Mesothelial cell of epicardium (in vitro differentiated cells): ENCODE measurements at regions not wholly inside any gene's neighbourhood (a gene's known extent, or its start where the extent isn't known, plus 50 kb on each side); places are given as distances from the start of the nearest gene placed in this dataset.

Experiments
- DNase-seq, 2 experiments: peaks; one replicate each; pipeline ENCODE4 v3.0.0; 2021; ENCODE audit warnings: low spot score in 2 of 2; ENCODE audit not compliant: unreplicated experiment in 2 of 2
- H3K27ac Mint-ChIP-seq: 2 replicates; pipeline ENCODE4 v1.8.0; 2021; ENCODE audit warnings: mixed read lengths
- H3K27me3 Mint-ChIP-seq: 2 replicates; pipeline ENCODE4 v1.8.0; 2021; ENCODE audit warnings: low read depth, mixed read lengths
- H3K36me3 Mint-ChIP-seq: 2 replicates; pipeline ENCODE4 v1.8.0; 2021; ENCODE audit warnings: mixed read lengths
- H3K4me1 Mint-ChIP-seq: 2 replicates; pipeline ENCODE4 v1.8.0; 2021; ENCODE audit warnings: mixed read lengths
- H3K4me3 Mint-ChIP-seq: 2 replicates; pipeline ENCODE4 v1.8.0; 2021; ENCODE audit warnings: mild to moderate bottlenecking, moderate library complexity, mixed read lengths
- H3K9me3 Mint-ChIP-seq: 2 replicates; pipeline ENCODE4 v1.8.0; 2021; ENCODE audit warnings: mixed read lengths
- CTCF ChIP-seq: fragments of 200-600 bp; sonication (generic); IDR thresholded peaks from one replicate; pipeline ENCODE4 v1.5.0; 2021; ENCODE audit warnings: antibody characterized with exemption; ENCODE audit not compliant: unreplicated experiment

- Mint-ChIP-seq H3K4me1 (no peaks in the 10 kb centered on the region), H3K9me3 (peaks cover 12% of the 10 kb centered on the region), H3K4me3 (no peak overlapping the region), H3K27ac (no peak overlapping the region), H3K27me3 (peaks cover 38% of the 10 kb centered on the region), H3K36me3 (no peaks in the 10 kb centered on the region)
- no peak for TF ChIP-seq CTCF
- DNase-seq, result no peak
These were observed 191.1 kb upstream of the ALKAL2 start for GRCh38 chr2:479031-479430.

DNA sequence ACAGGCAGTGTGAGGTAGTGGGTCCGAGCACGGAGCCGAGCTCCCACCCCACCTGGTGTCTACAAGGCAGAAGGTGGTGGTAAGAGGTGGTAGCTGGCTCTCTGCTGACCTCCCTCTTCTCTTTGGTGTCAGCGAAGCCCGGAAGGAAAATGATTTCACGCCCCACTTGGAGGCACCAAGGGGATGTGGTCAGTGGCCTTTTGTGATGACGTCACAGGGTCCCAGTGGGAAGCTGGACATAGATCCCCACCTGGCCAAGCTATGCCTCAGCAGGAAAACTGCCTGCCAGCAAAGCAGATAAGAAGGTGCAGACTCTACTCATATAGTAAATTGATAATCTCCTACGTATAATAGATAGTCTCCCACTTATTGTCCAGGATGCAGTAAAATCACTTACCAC lies 183.7 kb upstream of the ALKAL2 start:
- Mint-ChIP-seq H3K4me1 (peaks cover 4% of the 10 kb centered on the region), H3K9me3 (peaks cover 30% of the 10 kb centered on the region), H3K4me3 (no peak overlapping the region), H3K27ac (no peak overlapping the region), H3K27me3 (peaks cover 47% of the 10 kb centered on the region), H3K36me3 (no peaks in the 10 kb centered on the region)
- no peak for TF ChIP-seq CTCF
- no peak for DNase-seq

DNA sequence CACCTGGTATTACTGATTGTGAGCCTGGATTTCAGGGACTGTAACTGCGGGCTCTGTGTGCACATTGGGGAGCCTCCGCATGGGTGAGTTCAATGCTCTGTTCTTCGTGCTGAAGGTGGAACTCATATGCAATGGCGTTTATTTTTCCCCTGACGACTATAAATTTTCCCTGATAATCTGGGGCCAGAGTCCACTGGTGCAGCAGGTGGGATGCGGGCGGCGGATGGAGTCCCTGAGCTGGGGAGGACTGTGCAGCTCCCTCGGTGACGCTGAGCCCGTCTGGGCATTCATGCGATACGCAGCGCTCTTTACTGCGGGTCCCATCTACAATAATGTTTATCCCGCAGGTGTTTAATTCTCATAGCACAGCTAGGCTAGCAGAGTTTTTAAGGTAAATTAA lies 181.6 kb upstream of the ALKAL2 start:
- no peak overlapping the region for H3K27ac Mint-ChIP-seq

DNA sequence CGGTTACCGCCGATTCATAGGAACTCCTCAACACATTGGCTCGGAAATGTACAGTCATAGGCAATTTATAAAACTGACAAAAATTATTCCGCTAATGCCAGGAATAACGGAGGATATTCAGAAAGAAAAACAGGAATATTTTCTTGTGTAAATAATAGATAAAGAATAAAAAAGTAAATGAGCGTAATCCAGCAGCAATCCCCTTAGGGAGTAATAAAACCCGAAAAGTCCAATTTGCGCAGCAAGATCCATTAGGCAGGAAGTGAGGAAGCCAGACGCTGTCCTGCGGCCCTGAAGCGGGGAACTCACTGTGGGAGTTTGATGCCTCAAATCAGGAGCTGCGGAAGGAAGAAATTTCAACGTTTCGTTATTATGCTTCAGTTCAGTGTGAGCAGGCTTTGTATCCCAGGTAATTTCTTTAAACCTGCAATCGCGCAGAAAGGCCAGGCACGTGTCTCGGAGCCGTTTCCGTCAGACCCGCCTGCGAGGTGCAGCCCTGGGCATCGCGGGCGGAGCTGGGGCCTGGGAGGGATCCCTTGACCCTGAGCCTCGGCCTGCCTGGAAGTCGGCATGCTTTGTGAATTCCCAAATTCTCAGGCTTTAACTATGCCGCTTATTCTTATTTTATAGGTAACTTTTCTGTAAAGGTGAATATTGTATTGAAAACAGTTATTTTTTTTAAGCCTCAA lies 180.9 kb upstream of the ALKAL2 start:
- Mint-ChIP-seq H3K27ac (no peak overlapping the region), H3K36me3 (no peaks in the 10 kb centered on the region), H3K27me3 (peaks cover 56% of the 10 kb centered on the region), H3K9me3 (peaks cover 17% of the 10 kb centered on the region), H3K4me3 (no peak overlapping the region), H3K4me1 (peaks cover 4% of the 10 kb centered on the region)
- DNase-seq, result no peak
- no peak for TF ChIP-seq CTCF

More for the DNA sequence above, 181.6 kb upstream of the ALKAL2 start:
- peaks cover 21% of the 10 kb centered on the region for H3K9me3 Mint-ChIP-seq
- no peak for DNase-seq
- no peaks in the 10 kb centered on the region for H3K36me3 Mint-ChIP-seq
- H3K4me3 Mint-ChIP-seq, result no peak overlapping the region
- TF ChIP-seq CTCF, result no peak
- peaks cover 4% of the 10 kb centered on the region for H3K4me1 Mint-ChIP-seq
- peaks cover 54% of the 10 kb centered on the region for H3K27me3 Mint-ChIP-seq

- TF ChIP-seq CTCF, result no peak
- Mint-ChIP-seq H3K27me3 (peaks cover 61% of the 10 kb centered on the region), H3K36me3 (no peaks in the 10 kb centered on the region), H3K4me3 (peak overlapping the region; percentile 59), H3K9me3 (peaks cover 10% of the 10 kb centered on the region), H3K4me1 (peaks cover 4% of the 10 kb centered on the region), H3K27ac (no peak overlapping the region)
- DNase-seq, result no peak
These were observed 180.2 kb upstream of the ALKAL2 start for GRCh38 chr2:467892-468647.
